ENCODE measurements at regions not wholly inside any gene's neighbourhood (a gene's known extent, or its start where the extent isn't known, plus 50 kb on each side); places are given as distances from the start of the nearest gene placed in this dataset.

DNA sequence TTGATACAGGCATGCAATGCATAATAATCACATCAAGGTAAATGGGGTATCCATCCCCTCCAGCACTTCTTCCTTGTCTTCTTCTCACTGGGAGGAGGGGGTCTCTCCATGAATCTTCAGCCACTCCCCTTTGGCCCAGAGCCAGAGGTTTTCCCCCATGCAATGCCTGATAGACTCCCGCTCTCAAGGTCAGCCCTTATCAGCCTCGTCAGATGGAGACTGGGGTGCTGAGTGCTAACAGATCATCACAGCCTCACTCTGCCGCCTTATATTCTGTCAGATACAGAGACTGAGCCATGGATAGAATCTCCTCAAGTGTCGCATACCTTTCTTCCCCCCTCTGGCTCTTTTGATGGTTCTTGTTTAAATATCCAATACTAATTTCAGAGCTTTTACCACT, 503.1 kb downstream of the AACS start:
- TF ChIP-seq, protein P1, sequence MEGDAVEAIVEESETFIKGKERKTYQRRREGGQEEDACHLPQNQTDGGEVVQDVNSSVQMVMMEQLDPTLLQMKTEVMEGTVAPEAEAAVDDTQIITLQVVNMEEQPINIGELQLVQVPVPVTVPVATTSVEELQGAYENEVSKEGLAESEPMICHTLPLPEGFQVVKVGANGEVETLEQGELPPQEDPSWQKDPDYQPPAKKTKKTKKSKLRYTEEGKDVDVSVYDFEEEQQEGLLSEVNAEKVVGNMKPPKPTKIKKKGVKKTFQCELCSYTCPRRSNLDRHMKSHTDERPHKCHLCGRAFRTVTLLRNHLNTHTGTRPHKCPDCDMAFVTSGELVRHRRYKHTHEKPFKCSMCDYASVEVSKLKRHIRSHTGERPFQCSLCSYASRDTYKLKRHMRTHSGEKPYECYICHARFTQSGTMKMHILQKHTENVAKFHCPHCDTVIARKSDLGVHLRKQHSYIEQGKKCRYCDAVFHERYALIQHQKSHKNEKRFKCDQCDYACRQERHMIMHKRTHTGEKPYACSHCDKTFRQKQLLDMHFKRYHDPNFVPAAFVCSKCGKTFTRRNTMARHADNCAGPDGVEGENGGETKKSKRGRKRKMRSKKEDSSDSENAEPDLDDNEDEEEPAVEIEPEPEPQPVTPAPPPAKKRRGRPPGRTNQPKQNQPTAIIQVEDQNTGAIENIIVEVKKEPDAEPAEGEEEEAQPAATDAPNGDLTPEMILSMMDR (conservative IDR thresholded peaks at IDR 0.05; ENCODE audit: low read depth, low read length): no peak
- TF ChIP-seq EZH2 (IDR thresholded peaks at IDR 0.05; ENCODE audit: low read length, unreplicated experiment): no peak
- no peak for TF ChIP-seq EZH2phosphoT487 (IDR thresholded peaks at IDR 0.05; ENCODE audit: borderline replicate concordance, low read length)

Measured in PC-3 (cell line).